Ovary (tissue), 7 donors: ENCODE measurements at regions not wholly inside any gene's neighbourhood (a gene's known extent, or its start where the extent isn't known, plus 50 kb on each side); places are given as distances from the start of the nearest gene placed in this dataset.
"Not testable (repeated sequence)": the region's sequence is repeated elsewhere in the genome, so short reads cannot be mapped to it uniquely, and the experiment has no call there.

Experiments
- DNase-seq, 5 donors: peaks; one replicate each; pipeline ENCODE4 v3.0.0-alpha.2; 2019 to 2020
- H3K27ac ChIP-seq, 2 donors: fragments of 200-600 bp; one replicate each; pipeline versions ENCODE4 v1.5.1 to v1.8.0; 2019 to 2022
- H3K27me3 ChIP-seq: fragments of 200-600 bp; one replicate; pipeline ENCODE4 v1.8.0; 2022
- H3K36me3 ChIP-seq: fragments of 200-600 bp; sonication (generic); one replicate; pipeline ENCODE4 v1.5.1; 2019
- H3K4me1 ChIP-seq: one replicate; pipeline ENCODE4 v1.8.1; 2013; ENCODE audit warnings: mild to moderate bottlenecking, moderate library complexity; ENCODE audit not compliant: insufficient read depth
- H3K4me3 ChIP-seq: fragments of 200-600 bp; sonication (generic); one replicate; pipeline ENCODE4 v1.5.1; 2017
- H3K9me3 ChIP-seq, 2 donors: fragments of 200-600 bp in 1 of 2; sonication (generic) in 1 of 2; one replicate each; pipeline versions ENCODE4 v1.5.1 to v1.8.1; 2013 to 2019; ENCODE audit warnings: mild to moderate bottlenecking in 1 of 2, moderate library complexity in 1 of 2
- EP300 ChIP-seq: sonication (generic); formaldehyde crosslinking; IDR thresholded peaks from one replicate; pipeline ENCODE4 v1.6.1; 2017; ENCODE audit warnings: antibody characterized with exemption
- POLR2A ChIP-seq: fragments of 450-650 bp; IDR thresholded peaks from one replicate; pipeline ENCODE4 v1.6.1; 2017; ENCODE audit warnings: antibody characterized with exemption, mild to moderate bottlenecking, moderate library complexity
- WGBS, 3 donors: extraction: QIAGEN DNeasy Blood & Tissue Kit in 1 of 3; methylation state at CpG; one replicate each; pipeline versions ENCODE4 v1.1.5 to v1.1.7; 2013 to 2017; 5-methylcytosine and 5-hydroxymethylcytosine counted together
- intact Hi-C, 4 donors: fragments of 100-400 bp; cut with DNase I; formaldehyde crosslinking; loops; one replicate each; pipeline versions ENCODE4 v1.11.0 to v1.15.1; 2022 to 2023
- TF ChIP-seq, protein P1 (sequence below), 3 donors: fragments of 450-650 bp in 2 of 3; fragments of 200-600 bp in 1 of 3; IDR thresholded peaks; one replicate each; pipeline versions ENCODE4 v1.5.1 to v1.8.0; 2016 to 2022; ENCODE audit warnings: antibody characterized with exemption in 3 of 3, mild to moderate bottlenecking in 1 of 3
- donor health status: DM: no; HTN: no; CAD: no; lungs with moderate emphysema.
- donor health status: DM: no; HTN: no; CAD: no.
- donor health status: Bipolar disorder and iron deficiency.
- donor health status: DM: no; HTN: no; CAD: no.
- donor health status: DM: yes; HTN: yes; CAD: no.

DNA sequence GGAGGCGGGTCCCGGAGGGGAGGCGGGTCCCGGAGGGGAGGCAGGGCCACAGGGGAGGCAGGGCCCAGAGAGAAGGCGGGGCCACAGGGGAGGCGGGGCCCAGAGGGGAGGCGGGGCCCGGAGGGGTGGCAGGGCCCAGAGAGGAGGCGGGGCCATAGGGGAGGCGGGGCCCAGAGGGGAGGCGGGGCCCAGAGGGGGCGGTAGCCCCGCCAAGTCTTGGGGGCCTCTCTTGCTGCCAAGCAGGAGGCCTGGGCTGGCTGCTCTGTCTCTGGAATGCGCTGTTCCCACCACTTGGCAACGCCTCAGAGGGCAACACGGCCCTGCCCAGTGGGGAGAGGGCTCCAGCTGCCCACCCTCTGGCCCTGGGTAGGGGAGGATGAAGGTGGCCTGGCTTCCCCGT lies 80.5 kb downstream of the YTHDF1 start:
- H3K27ac ChIP-seq = no peak overlapping the region
- TF ChIP-seq POLR2A = no peak
- H3K4me3 ChIP-seq = no peak overlapping the region
- 63 to 79% (median 76%) methylated on average over 7 to 17 of the region's 17 CpGs for WGBS, 3 donors
- no peaks in the 10 kb centered on the region for H3K4me1 ChIP-seq
- H3K27me3 ChIP-seq = no peaks in the 10 kb centered on the region
- H3K36me3 ChIP-seq = no peaks in the 10 kb centered on the region
- intact Hi-C loops = no loop called here
- DNase-seq = no peak
- H3K9me3 ChIP-seq = no peaks in the 10 kb centered on the region

DNA sequence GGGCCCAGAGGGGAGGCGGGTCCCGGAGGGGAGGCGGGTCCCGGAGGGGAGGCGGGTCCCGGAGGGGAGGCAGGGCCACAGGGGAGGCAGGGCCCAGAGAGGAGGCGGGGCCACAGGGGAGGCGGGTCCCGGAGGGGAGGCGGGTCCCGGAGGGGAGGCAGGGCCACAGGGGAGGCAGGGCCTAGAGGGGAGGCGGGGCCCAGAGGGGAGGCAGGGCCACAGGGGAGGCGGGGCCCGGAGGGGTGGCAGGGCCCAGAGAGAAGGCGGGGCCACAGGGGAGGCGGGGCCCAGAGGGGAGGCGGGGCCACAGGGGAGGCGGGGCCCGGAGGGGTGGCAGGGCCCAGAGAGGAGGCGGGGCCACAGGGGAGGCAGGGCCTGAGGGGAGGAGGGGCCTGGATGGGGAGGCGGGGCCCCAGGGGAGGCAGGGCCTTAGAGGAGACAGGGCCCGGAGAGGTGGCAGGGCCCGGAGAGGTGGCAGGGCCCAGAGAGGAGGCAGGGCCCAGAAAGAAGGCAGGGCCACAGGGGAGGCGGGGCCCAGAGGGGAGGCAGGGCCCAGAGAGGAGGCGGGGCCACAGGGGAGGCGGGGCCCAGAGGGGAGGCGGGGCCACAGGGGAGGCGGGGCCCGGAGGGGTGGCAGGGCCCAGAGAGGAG lies 81.1 kb downstream of the YTHDF1 start:
- WGBS, 3 donors = 85 to 97% methylated on average over 13 to 18 of the region's 29 CpGs; no CpG with 5 or more reads in 1 of the 3 donors
- DNase-seq, H3K9me3 ChIP-seq, H3K27ac ChIP-seq, H3K4me1 ChIP-seq, H3K4me3 ChIP-seq, H3K27me3 ChIP-seq, H3K36me3 ChIP-seq, intact Hi-C loops: not testable (repeated sequence)

DNA sequence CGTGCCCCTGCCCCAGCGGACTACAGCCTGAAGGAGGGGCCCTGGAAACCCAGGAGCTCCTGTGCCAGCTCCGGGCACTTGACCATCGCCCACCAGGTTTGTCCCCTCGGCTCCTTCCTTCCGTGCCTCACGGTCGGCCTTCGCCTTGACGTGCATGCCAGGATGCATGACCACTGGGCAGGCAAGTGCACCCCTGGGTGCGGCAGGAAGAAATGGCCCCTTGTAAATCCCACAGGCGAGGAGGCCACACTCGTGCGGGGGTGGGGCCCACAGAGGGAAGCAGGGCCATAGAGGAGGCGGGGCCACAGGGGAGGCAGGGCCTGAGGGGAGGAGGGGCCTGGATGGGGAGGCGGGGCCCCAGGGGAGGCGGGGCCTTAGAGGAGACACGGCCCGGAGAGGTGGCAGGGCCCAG lies 81.7 kb downstream of the YTHDF1 start:
- Histone ChIP-seq H3K36me3 (no peaks in the 10 kb centered on the region), H3K27ac (no peak overlapping the region), H3K4me3 (no peak overlapping the region), H3K27me3 (no peaks in the 10 kb centered on the region), H3K9me3 (no peaks in the 10 kb centered on the region), H3K4me1 (no peaks in the 10 kb centered on the region)
- TF ChIP-seq EP300 = no peak
- no peak for TF ChIP-seq POLR2A
- TF ChIP-seq, protein P1, sequence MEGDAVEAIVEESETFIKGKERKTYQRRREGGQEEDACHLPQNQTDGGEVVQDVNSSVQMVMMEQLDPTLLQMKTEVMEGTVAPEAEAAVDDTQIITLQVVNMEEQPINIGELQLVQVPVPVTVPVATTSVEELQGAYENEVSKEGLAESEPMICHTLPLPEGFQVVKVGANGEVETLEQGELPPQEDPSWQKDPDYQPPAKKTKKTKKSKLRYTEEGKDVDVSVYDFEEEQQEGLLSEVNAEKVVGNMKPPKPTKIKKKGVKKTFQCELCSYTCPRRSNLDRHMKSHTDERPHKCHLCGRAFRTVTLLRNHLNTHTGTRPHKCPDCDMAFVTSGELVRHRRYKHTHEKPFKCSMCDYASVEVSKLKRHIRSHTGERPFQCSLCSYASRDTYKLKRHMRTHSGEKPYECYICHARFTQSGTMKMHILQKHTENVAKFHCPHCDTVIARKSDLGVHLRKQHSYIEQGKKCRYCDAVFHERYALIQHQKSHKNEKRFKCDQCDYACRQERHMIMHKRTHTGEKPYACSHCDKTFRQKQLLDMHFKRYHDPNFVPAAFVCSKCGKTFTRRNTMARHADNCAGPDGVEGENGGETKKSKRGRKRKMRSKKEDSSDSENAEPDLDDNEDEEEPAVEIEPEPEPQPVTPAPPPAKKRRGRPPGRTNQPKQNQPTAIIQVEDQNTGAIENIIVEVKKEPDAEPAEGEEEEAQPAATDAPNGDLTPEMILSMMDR (IDR thresholded peaks at IDR 0.05) = no peak
- 75 to 77% (median 76%) methylated on average over 14 to 19 of the region's 19 CpGs for WGBS, 3 donors
- no peak for DNase-seq
- intact Hi-C loops = no loop called here

DNA sequence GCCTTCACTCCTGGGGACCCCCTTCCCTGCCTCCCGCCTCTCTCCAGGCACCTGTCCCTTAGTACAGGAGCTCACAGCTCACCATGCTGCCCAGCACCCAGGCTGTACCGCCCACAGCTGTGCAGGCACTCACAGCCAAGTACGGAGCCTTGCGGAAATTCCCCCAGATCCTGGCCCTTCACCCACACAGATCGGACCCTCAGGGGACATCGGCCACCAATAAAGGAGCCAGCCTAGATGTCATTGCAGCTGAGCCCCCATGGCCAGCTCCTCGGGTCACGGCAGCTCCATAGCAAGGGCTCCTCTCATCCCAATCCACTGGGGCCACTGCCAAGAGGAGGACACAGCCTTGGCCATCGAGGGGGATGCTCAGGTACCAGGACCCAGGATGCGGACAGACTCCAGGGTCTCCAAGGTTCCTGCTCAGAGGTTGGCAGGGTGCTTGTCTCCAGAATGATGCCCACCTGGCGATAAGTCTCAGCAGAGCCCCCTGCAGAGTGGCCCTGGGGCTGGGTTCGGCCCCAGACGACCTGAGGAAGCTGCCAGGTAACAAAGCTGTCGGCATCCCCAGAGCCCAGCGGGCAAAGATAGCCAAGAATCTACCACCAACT lies 82.3 kb downstream of the YTHDF1 start:
- TF ChIP-seq POLR2A = no peak
- TF ChIP-seq, protein P1 (IDR thresholded peaks at IDR 0.05) = no peak
- TF ChIP-seq EP300 = no peak
- H3K27ac ChIP-seq = no peak overlapping the region
- 84 to 87% (median 85%) methylated on average over 15 of the region's 15 CpGs for WGBS, 3 donors
- intact Hi-C loops = no loop called here
- H3K9me3 ChIP-seq = no peaks in the 10 kb centered on the region
- H3K36me3 ChIP-seq = no peaks in the 10 kb centered on the region
- peak in 1 of 5 donors; percentile 13 for DNase-seq
- H3K4me3 ChIP-seq = no peak overlapping the region
- no peaks in the 10 kb centered on the region for H3K4me1 ChIP-seq
- no peaks in the 10 kb centered on the region for H3K27me3 ChIP-seq

DNA sequence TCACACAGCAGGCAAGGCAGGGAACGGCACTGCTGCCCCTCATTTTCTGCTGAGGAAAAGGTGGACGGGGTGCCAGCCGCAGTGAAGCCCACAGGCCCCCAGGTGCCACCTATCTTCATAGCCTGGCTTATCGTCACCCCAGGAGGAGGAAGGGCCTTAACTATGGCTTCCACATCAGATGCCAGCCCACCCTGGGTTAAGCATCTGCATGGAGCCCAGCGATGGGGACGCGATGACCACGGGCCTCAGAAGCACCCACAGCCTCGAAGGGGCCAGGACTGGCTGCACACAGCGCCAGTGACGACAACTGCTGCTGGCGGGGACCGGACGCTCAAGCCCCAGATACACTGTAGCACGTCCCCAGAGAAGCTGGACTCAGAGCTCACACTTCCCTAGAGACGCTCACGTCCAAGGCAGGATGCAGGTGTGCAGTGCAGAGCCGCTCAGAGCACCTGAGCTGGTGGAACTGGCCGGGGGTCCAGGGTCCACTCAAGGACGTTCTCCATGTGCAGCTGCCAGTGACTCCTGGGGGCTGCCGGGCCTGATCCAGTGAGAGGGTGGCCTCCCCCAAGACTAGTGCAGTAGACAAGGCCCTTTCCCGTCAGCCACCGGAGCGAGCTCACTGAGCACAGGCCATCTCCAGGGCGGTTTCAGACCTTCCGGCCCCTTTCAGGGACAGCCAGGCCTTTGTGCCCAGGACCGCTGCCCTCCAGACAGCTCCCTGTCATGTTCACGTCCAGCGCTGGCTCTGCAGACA lies 83.0 kb downstream of the YTHDF1 start:
- 79 to 83% (median 80%) methylated on average over 25 to 29 of the region's 29 CpGs for WGBS, 3 donors
- intact Hi-C loops = no loop called here
- H3K4me1 ChIP-seq = no peaks in the 10 kb centered on the region

More for the DNA sequence above, 83.0 kb downstream of the YTHDF1 start:
- H3K36me3 ChIP-seq = no peaks in the 10 kb centered on the region
- H3K27ac ChIP-seq = no peak overlapping the region
- no peaks in the 10 kb centered on the region for H3K9me3 ChIP-seq
- H3K27me3 ChIP-seq = no peaks in the 10 kb centered on the region
- TF ChIP-seq EP300 (no peak), POLR2A (no peak)
- TF ChIP-seq, protein P1 (IDR thresholded peaks at IDR 0.05) = no peak
- no peak overlapping the region for H3K4me3 ChIP-seq
- DNase-seq = peak in 1 of 5 donors; percentile 17
